GM23338 (cell line): ENCODE measurements at regions not wholly inside any gene's neighbourhood (a gene's known extent, or its start where the extent isn't known, plus 50 kb on each side); places are given as distances from the start of the nearest gene placed in this dataset.

Experiments used
- CREB1 ChIP-seq: fragments of 250-450 bp; sonication (Bioruptor Pico); IDR thresholded peaks from 2 replicates; pipeline ENCODE4 v1.5.0; 2020; ENCODE audit warnings: low read depth, mild to moderate bottlenecking, moderate library complexity
- EZH2phosphoT487 ChIP-seq: fragments of 200-600 bp; sonication (generic); IDR thresholded peaks from one replicate; pipeline ENCODE4 v1.8.1; 2018; ENCODE audit warnings: antibody characterized with exemption; ENCODE audit not compliant: unreplicated experiment
- POLR2AphosphoS5 ChIP-seq: IDR thresholded peaks from 2 replicates; pipeline ENCODE4 v1.6.1; 2016; ENCODE audit warnings: antibody characterized with exemption, low read depth
- ZNF331 ChIP-seq: fragments of 250-450 bp; sonication (Bioruptor Pico); IDR thresholded peaks from 2 replicates; pipeline ENCODE4 v1.5.0; 2020; ENCODE audit warnings: low read depth, mild to moderate bottlenecking, moderate library complexity
- TF ChIP-seq, protein P1 (sequence below), 2 experiments: fragments of 200-600 bp in 1 of 2; sonication (generic) in 1 of 2; conservative IDR thresholded peaks; 2 replicates each; pipeline versions ENCODE4 v1.5.1 to v1.6.1; 2016 to 2017; ENCODE audit warnings: antibody characterized with exemption in 2 of 2, low read depth in 2 of 2, mild to moderate bottlenecking in 2 of 2, moderate library complexity in 1 of 2

DNA sequence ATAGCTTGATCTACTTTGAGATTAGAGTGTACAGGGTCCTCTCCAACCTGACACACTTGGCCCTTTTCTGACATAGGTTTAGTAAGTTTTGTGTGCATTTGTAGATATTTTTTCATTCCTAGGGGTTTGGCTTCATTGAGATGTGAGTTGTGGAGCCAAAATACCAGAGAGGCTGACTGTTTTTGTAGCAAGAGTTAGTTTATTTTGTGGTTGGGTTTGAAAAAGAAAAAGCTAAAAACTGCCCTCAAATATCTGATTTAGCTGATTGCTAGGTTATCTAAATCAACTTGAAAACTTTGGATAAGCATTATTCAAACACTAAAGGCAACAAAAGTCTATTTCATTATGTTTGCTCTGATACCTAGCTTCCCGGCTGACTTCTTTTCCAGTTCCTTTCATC is 164.7 kb upstream of the CENPW start:
- TF ChIP-seq, protein P1, sequence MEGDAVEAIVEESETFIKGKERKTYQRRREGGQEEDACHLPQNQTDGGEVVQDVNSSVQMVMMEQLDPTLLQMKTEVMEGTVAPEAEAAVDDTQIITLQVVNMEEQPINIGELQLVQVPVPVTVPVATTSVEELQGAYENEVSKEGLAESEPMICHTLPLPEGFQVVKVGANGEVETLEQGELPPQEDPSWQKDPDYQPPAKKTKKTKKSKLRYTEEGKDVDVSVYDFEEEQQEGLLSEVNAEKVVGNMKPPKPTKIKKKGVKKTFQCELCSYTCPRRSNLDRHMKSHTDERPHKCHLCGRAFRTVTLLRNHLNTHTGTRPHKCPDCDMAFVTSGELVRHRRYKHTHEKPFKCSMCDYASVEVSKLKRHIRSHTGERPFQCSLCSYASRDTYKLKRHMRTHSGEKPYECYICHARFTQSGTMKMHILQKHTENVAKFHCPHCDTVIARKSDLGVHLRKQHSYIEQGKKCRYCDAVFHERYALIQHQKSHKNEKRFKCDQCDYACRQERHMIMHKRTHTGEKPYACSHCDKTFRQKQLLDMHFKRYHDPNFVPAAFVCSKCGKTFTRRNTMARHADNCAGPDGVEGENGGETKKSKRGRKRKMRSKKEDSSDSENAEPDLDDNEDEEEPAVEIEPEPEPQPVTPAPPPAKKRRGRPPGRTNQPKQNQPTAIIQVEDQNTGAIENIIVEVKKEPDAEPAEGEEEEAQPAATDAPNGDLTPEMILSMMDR (conservative IDR thresholded peaks at IDR 0.05; ENCODE audit: low read depth in 2 of 2): no peak
- TF ChIP-seq ZNF331: no peak
- TF ChIP-seq CREB1: no peak
- TF ChIP-seq POLR2AphosphoS5: no peak
- TF ChIP-seq EZH2phosphoT487: no peak
